ENCODE measurements at regions not wholly inside any gene's neighbourhood (a gene's known extent, or its start where the extent isn't known, plus 50 kb on each side); places are given as distances from the start of the nearest gene placed in this dataset.

DNA sequence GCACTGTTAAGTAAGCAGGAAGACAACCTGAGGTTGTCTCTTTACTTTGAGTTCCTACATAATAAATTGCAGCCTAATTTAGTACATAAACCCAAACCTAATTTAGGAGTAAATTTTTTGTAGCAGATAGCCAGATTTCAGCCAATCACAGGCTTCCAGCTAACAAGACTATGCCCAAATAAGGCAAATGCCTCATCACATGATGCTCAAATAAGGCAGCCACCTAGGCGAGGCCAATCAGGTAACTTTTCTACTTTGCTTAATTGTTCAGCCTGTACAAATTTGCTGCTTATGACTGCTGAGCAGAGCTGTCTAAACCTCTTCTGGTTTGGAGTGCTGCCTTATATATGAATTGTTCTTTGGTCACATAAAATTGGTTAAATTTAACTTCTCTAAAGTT, 1118.7 kb upstream of the TMEM132C start:
- TF ChIP-seq CTCF (IDR thresholded peaks at IDR 0.05; ENCODE audit: unreplicated experiment): no peak
- Mint-ChIP-seq H3K36me3 (ENCODE audit: insufficient read depth, unreplicated experiment) (no peaks in the 10 kb centered on the region), H3K9me3 (ENCODE audit: low read depth, unreplicated experiment) (no peaks in the 10 kb centered on the region), H3K27me3 (ENCODE audit: unreplicated experiment) (no peaks in the 10 kb centered on the region), H3K4me3 (ENCODE audit: low read depth, unreplicated experiment) (no peak overlapping the region), H3K27ac (ENCODE audit: unreplicated experiment) (no peak overlapping the region), H3K4me1 (ENCODE audit: low read depth, unreplicated experiment) (no peaks in the 10 kb centered on the region)
- no peak for DNase-seq
- no TSS peak for BruUV-seq (replicated peaks)
- CTCF ChIA-PET: no interaction called here
- intact Hi-C loops (cut with micrococcal nuclease; ENCODE audit: unreplicated experiment): no loop called here

- Mint-ChIP-seq H3K27me3 (ENCODE audit: unreplicated experiment) (no peaks in the 10 kb centered on the region), H3K36me3 (ENCODE audit: insufficient read depth, unreplicated experiment) (no peaks in the 10 kb centered on the region), H3K9me3 (ENCODE audit: low read depth, unreplicated experiment) (no peaks in the 10 kb centered on the region), H3K27ac (ENCODE audit: unreplicated experiment) (no peak overlapping the region), H3K4me3 (ENCODE audit: low read depth, unreplicated experiment) (no peak overlapping the region), H3K4me1 (ENCODE audit: low read depth, unreplicated experiment) (no peaks in the 10 kb centered on the region)
- no TSS peak for BruUV-seq (replicated peaks)
- no peak for DNase-seq
- intact Hi-C loops (cut with micrococcal nuclease; ENCODE audit: unreplicated experiment): no loop called here
- no peak for TF ChIP-seq CTCF (IDR thresholded peaks at IDR 0.05; ENCODE audit: unreplicated experiment)
- CTCF ChIA-PET: no interaction called here
Measured at GRCh38 chr12:127149226-127149964, 1117.6 kb upstream of the TMEM132C start.

DNA sequence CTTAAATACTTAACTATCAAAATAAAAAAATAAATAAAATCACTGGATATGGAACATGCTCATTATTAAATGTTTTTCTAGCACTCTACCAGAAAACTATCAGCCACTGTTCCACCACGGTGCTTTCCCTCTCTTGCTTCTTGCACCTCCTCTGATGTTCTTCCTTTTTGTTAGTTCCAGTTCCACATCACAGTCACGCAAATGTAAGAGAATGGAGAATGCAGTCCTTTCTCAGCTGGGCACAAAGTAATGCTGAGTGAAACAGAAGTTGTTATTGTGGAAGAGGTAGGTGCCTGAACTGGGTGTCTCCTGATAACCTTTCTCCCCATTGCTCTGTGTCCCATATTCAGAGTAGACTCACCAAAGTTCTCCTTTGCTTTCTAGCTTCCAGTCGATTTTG, 1116.9 kb upstream of the TMEM132C start:
- Mint-ChIP-seq H3K36me3 (ENCODE audit: insufficient read depth, unreplicated experiment) (no peaks in the 10 kb centered on the region), H3K4me1 (ENCODE audit: low read depth, unreplicated experiment) (no peaks in the 10 kb centered on the region), H3K27me3 (ENCODE audit: unreplicated experiment) (no peaks in the 10 kb centered on the region), H3K4me3 (ENCODE audit: low read depth, unreplicated experiment) (no peak overlapping the region), H3K27ac (ENCODE audit: unreplicated experiment) (no peak overlapping the region), H3K9me3 (ENCODE audit: low read depth, unreplicated experiment) (no peaks in the 10 kb centered on the region)
- no TSS peak for BruUV-seq (replicated peaks)
- CTCF ChIA-PET: no interaction called here
- no peak for DNase-seq
- no peak for TF ChIP-seq CTCF (IDR thresholded peaks at IDR 0.05; ENCODE audit: unreplicated experiment)
- intact Hi-C loops (cut with micrococcal nuclease; ENCODE audit: unreplicated experiment): no loop called here

- no peaks in the 10 kb centered on the region for H3K27me3 Mint-ChIP-seq (ENCODE audit: unreplicated experiment)
- no peak overlapping the region for H3K4me3 Mint-ChIP-seq (ENCODE audit: low read depth, unreplicated experiment)
- H3K36me3 Mint-ChIP-seq (ENCODE audit: insufficient read depth, unreplicated experiment): no peaks in the 10 kb centered on the region
- no peak for TF ChIP-seq CTCF (IDR thresholded peaks at IDR 0.05; ENCODE audit: unreplicated experiment)
- CTCF ChIA-PET: no interaction called here
- no peaks in the 10 kb centered on the region for H3K9me3 Mint-ChIP-seq (ENCODE audit: low read depth, unreplicated experiment)
- intact Hi-C loops (cut with micrococcal nuclease; ENCODE audit: unreplicated experiment): no loop called here
- no peak for DNase-seq
- no TSS peak for BruUV-seq (replicated peaks)
- no peak overlapping the region for H3K27ac Mint-ChIP-seq (ENCODE audit: unreplicated experiment)
- H3K4me1 Mint-ChIP-seq (ENCODE audit: low read depth, unreplicated experiment): no peaks in the 10 kb centered on the region
Measured at GRCh38 chr12:127150479-127150878, 1116.5 kb upstream of the TMEM132C start.
